PC-3 (cell line): ENCODE measurements at regions not wholly inside any gene's neighbourhood (a gene's known extent, or its start where the extent isn't known, plus 50 kb on each side); places are given as distances from the start of the nearest gene placed in this dataset.

Experiments used
- CTCF ChIP-seq: fragments of 300-600 bp; sonication (generic); conservative IDR thresholded peaks from 2 replicates; pipeline ENCODE4 v1.5.1; 2017; ENCODE audit warnings: antibody characterized with exemption, low read depth, mild to moderate bottlenecking, low read length
- EZH2 ChIP-seq: fragments of 300-600 bp; sonication (generic); IDR thresholded peaks from one replicate; pipeline ENCODE4 v1.6.1; 2017; ENCODE audit warnings: antibody characterized with exemption, mild to moderate bottlenecking, low read length; ENCODE audit not compliant: unreplicated experiment
- EZH2phosphoT487 ChIP-seq: fragments of 300-600 bp; sonication (generic); IDR thresholded peaks from 2 replicates; pipeline ENCODE4 v1.6.1; 2018; ENCODE audit warnings: mild to moderate bottlenecking, antibody characterized with exemption, low read length, borderline replicate concordance

DNA sequence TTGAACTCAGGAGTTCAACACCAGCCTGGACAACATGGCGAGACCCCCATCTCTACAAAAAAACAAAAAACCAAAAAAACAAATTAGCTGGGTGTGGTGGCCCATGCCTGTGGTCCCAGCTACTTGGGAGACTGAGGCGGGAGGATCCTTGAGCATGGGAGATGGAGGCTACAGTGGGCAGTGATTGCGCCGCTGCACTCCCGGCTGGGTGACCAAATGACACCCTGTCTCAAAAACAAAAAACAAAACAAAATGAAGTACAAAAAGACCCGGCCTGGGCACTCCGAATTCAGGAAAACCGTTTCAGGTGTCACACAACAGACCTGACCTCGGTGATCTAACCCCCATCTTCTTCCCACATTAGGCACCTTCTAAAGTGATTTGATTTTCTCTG is 65.5 kb downstream of the INSIG1 start:
- TF ChIP-seq CTCF (no peak), EZH2 (no peak), EZH2phosphoT487 (no peak)
